ENCODE measurements at regions not wholly inside any gene's neighbourhood (a gene's known extent, or its start where the extent isn't known, plus 50 kb on each side); places are given as distances from the start of the nearest gene placed in this dataset.
A peak's percentile ranks its signal among the peaks of the same experiment; 100 is the strongest.

- peak; percentile 21 for DNase-seq (ENCODE audit: low spot score)
- Histone ChIP-seq H3K9me3 (ENCODE audit: control insufficient read depth in 4 of 4, low read length in 3 of 4) (no peaks in the 10 kb centered on the region), H3K4me3 (ENCODE audit: low read depth in 1 of 3, low read length in 3 of 3) (no peak overlapping the region), H3K27ac (ENCODE audit: low read depth in 1 of 2, low read length in 2 of 2) (no peak overlapping the region), H3K4me1 (ENCODE audit: control insufficient read depth in 4 of 4, insufficient read depth in 4 of 4, low read length in 3 of 4) (no peaks in the 10 kb centered on the region), H3K9ac (ENCODE audit: low read depth in 1 of 2, low read length in 2 of 2) (no peak overlapping the region), H3K27me3 (ENCODE audit: control insufficient read depth in 4 of 4, insufficient read depth in 4 of 4, low read length in 3 of 4) (no peaks in the 10 kb centered on the region), H3K36me3 (ENCODE audit: control insufficient read depth in 4 of 4, insufficient read depth in 3 of 4, low read depth in 1 of 4, low read length in 3 of 4) (no peaks in the 10 kb centered on the region)
- 73% methylated on average over 11 of the region's 11 CpGs for WGBS
- TF ChIP-seq MAX (IDR thresholded peaks at IDR 0.05) (no peak), SP1 (IDR thresholded peaks at IDR 0.05) (no peak), HNF4G (IDR thresholded peaks at IDR 0.05) (no peak), HNF4A (conservative IDR thresholded peaks at IDR 0.05) (no peak), FOXA2 (IDR thresholded peaks at IDR 0.05) (no peak), TAF1 (conservative IDR thresholded peaks at IDR 0.05) (no peak), RAD21 (IDR thresholded peaks at IDR 0.05) (no peak), JUND (IDR thresholded peaks at IDR 0.05) (no peak), EGR1 (IDR thresholded peaks at IDR 0.05; ENCODE audit: low read depth in 2 of 2) (no peak)
Observed at GRCh38 chr15:68500363-68501258, 68.6 kb upstream of the ITGA11 start.

- DNase-seq (ENCODE audit: low spot score) = no peak
- 91% methylated on average over 4 of the region's 4 CpGs for WGBS
- Histone ChIP-seq H3K9ac (ENCODE audit: low read depth in 1 of 2, low read length in 2 of 2) (no peak overlapping the region), H3K27me3 (ENCODE audit: control insufficient read depth in 4 of 4, insufficient read depth in 4 of 4, low read length in 3 of 4) (no peaks in the 10 kb centered on the region), H3K27ac (ENCODE audit: low read depth in 1 of 2, low read length in 2 of 2) (no peak overlapping the region), H3K36me3 (ENCODE audit: control insufficient read depth in 4 of 4, insufficient read depth in 3 of 4, low read depth in 1 of 4, low read length in 3 of 4) (no peaks in the 10 kb centered on the region), H3K4me3 (ENCODE audit: low read depth in 1 of 3, low read length in 3 of 3) (no peak overlapping the region), H3K9me3 (ENCODE audit: control insufficient read depth in 4 of 4, low read length in 3 of 4) (no peaks in the 10 kb centered on the region), H3K4me1 (ENCODE audit: control insufficient read depth in 4 of 4, insufficient read depth in 4 of 4, low read length in 3 of 4) (no peaks in the 10 kb centered on the region)
- TF ChIP-seq GABPA (IDR thresholded peaks at IDR 0.05 in 1 of 2, conservative IDR thresholded peaks at IDR 0.05 in 1 of 2) (no peak), REST (IDR thresholded peaks at IDR 0.05) (no peak), MAX (IDR thresholded peaks at IDR 0.05) (no peak), HNF4A (conservative IDR thresholded peaks at IDR 0.05) (no peak), CTCF (IDR thresholded peaks at IDR 0.05; ENCODE audit: low read depth, low read length, missing input control) (no peak)
Observed at GRCh38 chr15:68501259-68501591, 69.3 kb upstream of the ITGA11 start.
